Left lung (tissue), 4 donors: ENCODE measurements at regions not wholly inside any gene's neighbourhood (a gene's known extent, or its start where the extent isn't known, plus 50 kb on each side); places are given as distances from the start of the nearest gene placed in this dataset.

Experiments used
- ATAC-seq: fragments of 200-7000 bp; cut with Tn5 transposase; one replicate; pipeline ENCODE4 v1.9.1; 2020; ENCODE audit warnings: moderate library complexity
- DNase-seq, 4 donors: peaks; one replicate each; pipeline ENCODE4 v3.0.0-alpha.2; 2013 to 2020
- H3K27ac ChIP-seq, 2 donors: fragments of 200-600 bp; sonication (generic) in 1 of 2; one replicate each; pipeline versions ENCODE4 v1.5.0 to v1.8.0; 2020 to 2021
- H3K27me3 ChIP-seq, 2 donors: fragments of 200-600 bp; sonication (generic) in 1 of 2; one replicate each; pipeline versions ENCODE4 v1.5.0 to v1.8.0; 2020 to 2021
- H3K36me3 ChIP-seq, 2 donors: fragments of 200-600 bp; sonication (generic) in 1 of 2; one replicate each; pipeline versions ENCODE4 v1.5.0 to v1.8.0; 2020 to 2021
- H3K4me1 ChIP-seq, 2 donors: fragments of 200-600 bp; one replicate each; pipeline ENCODE4 v1.8.0; 2021
- H3K4me3 ChIP-seq, 2 donors: fragments of 200-600 bp; sonication (generic) in 1 of 2; one replicate each; pipeline versions ENCODE4 v1.5.0 to v1.8.0; 2020 to 2021; ENCODE audit warnings: mild to moderate bottlenecking in 1 of 2
- H3K9me3 ChIP-seq, 2 donors: fragments of 200-600 bp; sonication (generic) in 1 of 2; one replicate each; pipeline versions ENCODE4 v1.5.0 to v1.8.0; 2020 to 2021
- intact Hi-C, 2 donors: fragments of 100-400 bp; cut with DNase I; formaldehyde crosslinking; loops; one replicate each; pipeline versions ENCODE4 v1.11.2 to v1.14.2; 2022
- TF ChIP-seq, protein P1 (sequence below), 2 donors: fragments of 200-600 bp; sonication (generic) in 1 of 2; IDR thresholded peaks; one replicate each; pipeline versions ENCODE4 v1.5.0 to v1.8.0; 2021; ENCODE audit warnings: antibody characterized with exemption in 2 of 2
- donor health status: DM: no; HTN: yes; CAD: no.
- donor health status: DM: no; HTN: no; CAD: no.

DNA sequence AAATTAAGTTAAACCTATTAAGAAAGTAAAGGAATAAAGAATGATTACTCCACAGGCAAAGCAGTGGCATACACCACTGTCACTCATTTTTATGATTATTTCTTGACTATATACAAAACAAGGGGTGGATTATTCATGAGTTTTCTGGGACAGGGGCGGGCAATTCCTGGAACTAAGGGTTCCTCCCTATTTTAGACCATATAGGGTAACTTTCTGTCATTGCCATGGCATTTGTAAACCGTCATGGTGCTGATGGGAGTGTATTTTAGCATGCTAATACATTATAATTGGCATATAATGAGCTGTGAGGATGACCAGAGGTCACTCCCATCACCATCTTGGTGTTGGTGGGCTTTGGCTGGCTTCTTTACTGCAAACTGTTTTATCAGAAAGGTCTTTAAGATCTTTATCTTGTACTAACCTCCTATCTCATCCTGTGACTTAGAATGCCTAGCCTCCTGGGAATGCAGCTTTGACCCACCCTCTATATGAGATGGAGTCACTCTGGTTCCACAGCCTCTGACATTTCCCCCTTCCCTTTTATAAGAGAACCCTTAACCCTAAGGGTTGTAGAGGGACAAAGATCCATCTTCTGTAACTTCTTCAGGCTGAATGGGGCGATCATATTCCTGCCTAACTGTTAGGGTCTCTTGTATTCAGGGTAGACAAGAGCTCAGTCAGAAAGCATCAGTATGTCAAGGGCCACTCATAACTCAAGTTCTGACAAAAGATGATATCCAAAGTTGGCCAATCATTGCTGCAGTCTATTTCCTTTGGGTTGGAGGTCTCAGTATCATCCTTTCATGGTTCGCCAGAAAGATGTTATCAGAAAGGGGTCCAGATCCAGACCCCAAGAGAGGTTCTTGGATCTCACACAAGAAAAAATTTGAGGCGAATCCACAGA lies 79.5 kb upstream of the LIPC start:
- no peak for DNase-seq
- ATAC-seq, result no peak
- Histone ChIP-seq H3K27me3 (no peaks in the 10 kb centered on the region), H3K27ac (no peak overlapping the region), H3K4me3 (no peak overlapping the region), H3K9me3 (no peaks in the 10 kb centered on the region), H3K4me1 (no peaks in the 10 kb centered on the region), H3K36me3 (no peaks in the 10 kb centered on the region)
- TF ChIP-seq, protein P1, sequence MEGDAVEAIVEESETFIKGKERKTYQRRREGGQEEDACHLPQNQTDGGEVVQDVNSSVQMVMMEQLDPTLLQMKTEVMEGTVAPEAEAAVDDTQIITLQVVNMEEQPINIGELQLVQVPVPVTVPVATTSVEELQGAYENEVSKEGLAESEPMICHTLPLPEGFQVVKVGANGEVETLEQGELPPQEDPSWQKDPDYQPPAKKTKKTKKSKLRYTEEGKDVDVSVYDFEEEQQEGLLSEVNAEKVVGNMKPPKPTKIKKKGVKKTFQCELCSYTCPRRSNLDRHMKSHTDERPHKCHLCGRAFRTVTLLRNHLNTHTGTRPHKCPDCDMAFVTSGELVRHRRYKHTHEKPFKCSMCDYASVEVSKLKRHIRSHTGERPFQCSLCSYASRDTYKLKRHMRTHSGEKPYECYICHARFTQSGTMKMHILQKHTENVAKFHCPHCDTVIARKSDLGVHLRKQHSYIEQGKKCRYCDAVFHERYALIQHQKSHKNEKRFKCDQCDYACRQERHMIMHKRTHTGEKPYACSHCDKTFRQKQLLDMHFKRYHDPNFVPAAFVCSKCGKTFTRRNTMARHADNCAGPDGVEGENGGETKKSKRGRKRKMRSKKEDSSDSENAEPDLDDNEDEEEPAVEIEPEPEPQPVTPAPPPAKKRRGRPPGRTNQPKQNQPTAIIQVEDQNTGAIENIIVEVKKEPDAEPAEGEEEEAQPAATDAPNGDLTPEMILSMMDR (IDR thresholded peaks at IDR 0.05), result no peak
- intact Hi-C loops, result no loop called here

DNA sequence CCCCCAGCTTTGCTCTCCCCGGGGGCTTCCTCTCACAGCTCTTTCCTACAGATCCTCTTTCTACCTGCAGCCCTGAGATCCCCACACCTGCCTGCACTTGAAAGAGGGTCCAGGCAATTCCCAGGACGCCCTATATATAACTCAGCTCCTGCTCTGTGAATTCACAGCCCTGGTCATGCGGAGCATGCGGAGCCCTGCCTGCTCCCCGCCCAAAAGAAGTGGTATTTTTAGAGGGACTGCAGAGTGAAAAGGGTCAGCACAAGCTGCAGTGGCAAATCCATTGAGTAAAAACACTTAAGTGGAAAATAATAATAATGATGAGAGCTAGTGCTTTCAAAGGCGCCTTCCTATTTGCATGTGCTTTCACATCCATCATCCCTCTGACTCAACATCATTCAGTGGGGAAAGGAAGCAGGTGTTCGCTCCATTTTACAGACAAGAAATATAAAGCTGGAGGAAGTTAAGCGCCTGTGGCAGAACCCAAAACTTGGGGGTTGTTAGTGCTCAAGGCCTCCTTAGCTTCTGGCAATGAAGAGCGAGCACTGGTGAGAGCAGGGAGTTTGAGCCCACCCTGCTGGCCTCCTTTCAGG lies 76.3 kb upstream of the LIPC start:
- no peaks in the 10 kb centered on the region for H3K4me1 ChIP-seq
- intact Hi-C loops, result no loop called here
- H3K27ac ChIP-seq, result no peak overlapping the region
- no peak overlapping the region for H3K4me3 ChIP-seq
- ATAC-seq, result no peak
- no peaks in the 10 kb centered on the region for H3K9me3 ChIP-seq
- DNase-seq, result no peak
- H3K27me3 ChIP-seq, result no peaks in the 10 kb centered on the region
- H3K36me3 ChIP-seq, result no peaks in the 10 kb centered on the region
- TF ChIP-seq, protein P1 (IDR thresholded peaks at IDR 0.05), result no peak

DNA sequence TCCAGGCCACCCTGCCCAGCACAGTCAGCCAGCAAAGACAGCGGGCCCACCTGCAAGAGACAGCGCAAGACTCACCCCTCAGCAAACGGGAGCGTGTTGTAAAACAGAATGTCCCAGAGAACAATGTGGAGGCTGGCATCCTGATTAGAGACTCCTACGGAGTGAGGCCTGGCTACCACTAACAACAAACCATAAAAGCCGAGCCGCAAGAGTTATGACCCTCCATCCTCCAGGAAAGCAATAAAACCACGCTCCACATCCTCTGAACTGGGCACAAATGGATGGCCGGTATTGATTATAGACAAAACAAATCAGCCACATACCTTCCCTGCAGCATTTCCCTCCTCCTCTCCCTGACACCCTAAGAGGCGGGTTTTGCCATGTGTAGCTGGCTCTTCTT lies 75.8 kb upstream of the LIPC start:
- Histone ChIP-seq H3K9me3 (no peaks in the 10 kb centered on the region), H3K36me3 (no peaks in the 10 kb centered on the region), H3K27me3 (no peaks in the 10 kb centered on the region), H3K27ac (no peak overlapping the region), H3K4me3 (no peak overlapping the region), H3K4me1 (peaks cover 0 to 3% of the 10 kb centered on the region in 2 donors)
- TF ChIP-seq, protein P1 (IDR thresholded peaks at IDR 0.05), result no peak
- DNase-seq, result no peak
- intact Hi-C loops, result no loop called here
- ATAC-seq, result no peak

DNA sequence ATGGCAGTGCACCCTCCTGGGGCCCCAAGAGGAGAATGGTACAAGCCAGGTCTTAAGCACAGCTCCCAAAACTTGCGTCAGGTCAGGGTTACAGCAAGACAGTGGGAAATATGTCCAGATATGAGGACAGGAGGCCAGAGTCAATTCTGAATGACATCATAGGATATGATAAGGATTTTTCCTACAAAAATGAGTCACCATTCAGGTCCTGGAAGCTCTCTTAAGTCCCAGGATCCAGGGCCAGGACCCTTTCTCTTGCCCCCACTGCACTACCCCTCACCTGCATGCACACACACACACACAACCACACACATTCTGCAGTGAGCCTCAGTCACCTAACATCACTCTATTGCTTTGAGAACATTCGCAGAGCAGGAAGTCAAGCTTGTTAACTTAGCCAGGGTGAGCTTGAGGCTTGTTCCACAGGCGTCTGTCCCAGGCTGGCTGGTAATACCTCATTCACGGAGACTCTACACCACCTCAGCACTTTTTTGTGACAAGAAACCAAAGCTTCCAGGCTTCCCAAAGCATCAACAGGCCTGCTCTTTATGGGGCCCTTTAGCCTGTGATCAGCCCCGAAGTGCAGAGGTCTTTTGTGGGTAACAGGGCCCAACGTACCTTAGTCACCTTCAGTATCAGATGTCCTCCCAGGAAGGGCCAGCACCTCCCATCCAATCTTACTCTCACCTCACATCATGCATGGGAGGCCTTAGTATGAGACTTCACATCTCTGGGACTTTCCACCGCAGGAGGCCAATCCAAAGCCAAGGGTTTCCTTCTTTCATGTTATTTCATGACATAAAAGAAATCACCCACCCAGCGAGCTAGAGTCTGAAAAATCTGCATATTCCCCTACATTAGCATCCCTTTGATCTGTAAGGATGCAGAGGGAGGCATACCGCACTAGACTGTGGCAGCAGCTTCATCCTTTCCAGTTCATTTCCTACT lies 74.0 kb upstream of the LIPC start:
- Histone ChIP-seq H3K36me3 (no peaks in the 10 kb centered on the region), H3K9me3 (no peaks in the 10 kb centered on the region), H3K4me3 (no peak overlapping the region), H3K27me3 (no peaks in the 10 kb centered on the region), H3K4me1 (peaks cover 0 to 20% of the 10 kb centered on the region in 2 donors), H3K27ac (no peak overlapping the region)
- DNase-seq (no peak), ATAC-seq (no peak)
- intact Hi-C loops, result no loop called here
- TF ChIP-seq, protein P1 (IDR thresholded peaks at IDR 0.05), result no peak
